ENCODE measurements at regions not wholly inside any gene's neighbourhood (a gene's known extent, or its start where the extent isn't known, plus 50 kb on each side); places are given as distances from the start of the nearest gene placed in this dataset.

DNA sequence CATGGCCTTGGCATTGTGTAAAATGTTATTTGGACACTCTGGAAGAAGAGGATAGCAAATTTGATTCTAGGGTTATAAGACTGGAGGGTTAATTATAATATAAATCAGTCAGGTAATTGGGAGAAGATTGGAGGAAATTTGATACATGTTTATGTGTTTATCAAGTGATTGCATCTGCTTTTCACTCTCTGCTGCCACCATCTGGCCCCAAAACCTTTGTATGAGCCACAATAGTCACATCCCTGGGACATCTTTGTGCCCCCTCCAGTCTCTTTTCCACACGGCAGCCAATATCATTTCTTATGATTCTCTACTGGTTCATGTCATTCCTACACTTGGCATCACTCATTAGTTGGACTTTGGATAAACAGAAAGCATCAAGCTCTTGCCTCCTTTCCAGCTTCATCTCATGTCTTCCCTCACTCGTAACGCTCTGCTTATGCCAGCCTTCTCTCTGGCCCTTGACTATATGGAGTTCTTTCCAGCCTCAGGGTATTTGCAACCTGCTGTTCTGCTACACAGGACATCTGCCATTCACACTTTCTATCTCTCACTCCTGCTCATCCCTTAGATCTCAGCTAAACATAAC is 602.3 kb upstream of the SUCLG2 start:
- intact Hi-C loops (cut with DNase I): no loop called here
- DNase-seq: no peak

DNA sequence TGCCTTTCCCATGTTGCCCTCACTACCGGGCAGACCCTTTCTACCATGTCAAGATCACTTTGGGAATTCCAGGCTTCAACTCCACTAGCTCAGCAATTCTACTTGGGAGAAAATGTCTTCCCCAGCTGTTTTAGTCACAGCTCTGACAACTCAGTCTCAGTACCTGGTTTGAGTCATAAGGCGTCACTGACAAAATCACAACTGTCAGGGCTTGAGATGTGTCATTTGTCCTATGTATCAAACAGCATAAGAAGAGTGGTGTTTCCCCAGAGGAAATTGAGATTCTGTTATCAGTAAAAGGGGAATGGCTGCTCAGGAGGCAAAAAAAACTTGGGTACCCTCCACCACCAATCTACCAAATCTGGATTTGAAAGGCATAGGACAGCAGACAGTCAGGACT is 594.9 kb upstream of the SUCLG2 start:
- Histone ChIP-seq H3K27me3 (no peaks in the 10 kb centered on the region), H3K36me3 (no peaks in the 10 kb centered on the region), H3K9me3 (no peaks in the 10 kb centered on the region), H3K27ac (no peak overlapping the region), H3K4me1 (no peaks in the 10 kb centered on the region), H3K4me3 (no peak overlapping the region)
- TF ChIP-seq, protein P1, sequence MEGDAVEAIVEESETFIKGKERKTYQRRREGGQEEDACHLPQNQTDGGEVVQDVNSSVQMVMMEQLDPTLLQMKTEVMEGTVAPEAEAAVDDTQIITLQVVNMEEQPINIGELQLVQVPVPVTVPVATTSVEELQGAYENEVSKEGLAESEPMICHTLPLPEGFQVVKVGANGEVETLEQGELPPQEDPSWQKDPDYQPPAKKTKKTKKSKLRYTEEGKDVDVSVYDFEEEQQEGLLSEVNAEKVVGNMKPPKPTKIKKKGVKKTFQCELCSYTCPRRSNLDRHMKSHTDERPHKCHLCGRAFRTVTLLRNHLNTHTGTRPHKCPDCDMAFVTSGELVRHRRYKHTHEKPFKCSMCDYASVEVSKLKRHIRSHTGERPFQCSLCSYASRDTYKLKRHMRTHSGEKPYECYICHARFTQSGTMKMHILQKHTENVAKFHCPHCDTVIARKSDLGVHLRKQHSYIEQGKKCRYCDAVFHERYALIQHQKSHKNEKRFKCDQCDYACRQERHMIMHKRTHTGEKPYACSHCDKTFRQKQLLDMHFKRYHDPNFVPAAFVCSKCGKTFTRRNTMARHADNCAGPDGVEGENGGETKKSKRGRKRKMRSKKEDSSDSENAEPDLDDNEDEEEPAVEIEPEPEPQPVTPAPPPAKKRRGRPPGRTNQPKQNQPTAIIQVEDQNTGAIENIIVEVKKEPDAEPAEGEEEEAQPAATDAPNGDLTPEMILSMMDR (IDR thresholded peaks at IDR 0.05): no peak
- no peak for TF ChIP-seq POLR2A (IDR thresholded peaks at IDR 0.05)
- intact Hi-C loops (cut with DNase I): no loop called here
- WGBS, 2 donors: 60 to 83% methylated on average over 1 to 2 of the region's 2 CpGs
- DNase-seq: no peak

More for the DNA sequence above, 602.3 kb upstream of the SUCLG2 start:
- WGBS, 2 donors: 57 to 62% methylated on average over 3 of the region's 3 CpGs
- H3K4me1 ChIP-seq: no peaks in the 10 kb centered on the region
- H3K27ac ChIP-seq: no peak overlapping the region
- TF ChIP-seq, protein P1 (IDR thresholded peaks at IDR 0.05): no peak
- TF ChIP-seq POLR2A (IDR thresholded peaks at IDR 0.05): no peak
- no peaks in the 10 kb centered on the region for H3K9me3 ChIP-seq
- H3K36me3 ChIP-seq: no peaks in the 10 kb centered on the region
- H3K4me3 ChIP-seq: no peak overlapping the region
- no peaks in the 10 kb centered on the region for H3K27me3 ChIP-seq

DNA sequence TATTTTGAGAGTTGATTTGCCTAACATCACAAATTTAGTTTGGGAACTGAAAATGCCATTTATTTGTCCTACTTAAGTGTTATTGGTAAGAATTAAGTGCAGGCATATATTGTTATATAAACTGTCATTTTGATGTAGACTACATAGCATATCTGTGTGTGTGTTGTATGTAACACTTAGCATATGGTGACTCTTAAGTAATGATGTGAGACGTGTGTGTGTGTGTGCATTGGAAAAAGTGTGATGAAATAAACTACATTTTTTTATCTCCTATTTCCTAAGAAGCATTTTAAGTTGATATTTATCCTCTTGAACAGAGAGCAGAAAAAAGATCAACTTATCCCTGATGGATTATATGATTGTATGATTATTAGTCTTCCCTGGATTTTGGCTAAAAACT is 588.2 kb upstream of the SUCLG2 start:
- WGBS, 2 donors: 43 to 44% methylated on average over 1 of the region's 1 CpG
- DNase-seq: no peak
- no peaks in the 10 kb centered on the region for H3K4me1 ChIP-seq
- H3K9me3 ChIP-seq: no peaks in the 10 kb centered on the region
- no peaks in the 10 kb centered on the region for H3K36me3 ChIP-seq
- no peak overlapping the region for H3K27ac ChIP-seq
- no peaks in the 10 kb centered on the region for H3K27me3 ChIP-seq
- intact Hi-C loops (cut with DNase I): no loop called here
- no peak overlapping the region for H3K4me3 ChIP-seq
- TF ChIP-seq, protein P1 (IDR thresholded peaks at IDR 0.05): no peak
- no peak for TF ChIP-seq POLR2A (IDR thresholded peaks at IDR 0.05)

DNA sequence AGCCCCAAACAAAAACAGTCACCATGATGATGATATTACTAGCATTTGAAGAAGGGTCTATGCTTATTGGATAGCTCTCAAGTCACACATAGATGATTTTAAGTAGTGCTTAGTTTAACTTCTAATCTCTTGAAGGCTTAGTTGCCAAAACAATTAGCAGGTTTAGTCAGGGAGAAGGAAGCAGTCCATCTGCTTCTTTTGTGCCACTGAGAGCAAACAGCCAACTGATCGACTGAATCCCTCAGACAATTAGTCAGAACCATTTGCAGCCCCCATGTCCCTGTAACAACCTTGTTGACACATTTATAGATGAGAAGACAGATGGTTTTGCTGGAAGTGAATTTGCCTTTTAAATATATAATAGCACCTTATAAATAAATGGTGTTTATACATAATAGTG is 585.1 kb upstream of the SUCLG2 start:
- TF ChIP-seq, protein P1 (IDR thresholded peaks at IDR 0.05): no peak
- no peak for TF ChIP-seq POLR2A (IDR thresholded peaks at IDR 0.05)
- Histone ChIP-seq H3K9me3 (no peaks in the 10 kb centered on the region), H3K4me1 (no peaks in the 10 kb centered on the region), H3K27me3 (no peaks in the 10 kb centered on the region), H3K27ac (no peak overlapping the region), H3K4me3 (no peak overlapping the region), H3K36me3 (no peaks in the 10 kb centered on the region)
- WGBS, 2 donors: 14 to 21% methylated on average over 1 of the region's 1 CpG
- intact Hi-C loops (cut with DNase I): no loop called here
- no peak for DNase-seq

DNA sequence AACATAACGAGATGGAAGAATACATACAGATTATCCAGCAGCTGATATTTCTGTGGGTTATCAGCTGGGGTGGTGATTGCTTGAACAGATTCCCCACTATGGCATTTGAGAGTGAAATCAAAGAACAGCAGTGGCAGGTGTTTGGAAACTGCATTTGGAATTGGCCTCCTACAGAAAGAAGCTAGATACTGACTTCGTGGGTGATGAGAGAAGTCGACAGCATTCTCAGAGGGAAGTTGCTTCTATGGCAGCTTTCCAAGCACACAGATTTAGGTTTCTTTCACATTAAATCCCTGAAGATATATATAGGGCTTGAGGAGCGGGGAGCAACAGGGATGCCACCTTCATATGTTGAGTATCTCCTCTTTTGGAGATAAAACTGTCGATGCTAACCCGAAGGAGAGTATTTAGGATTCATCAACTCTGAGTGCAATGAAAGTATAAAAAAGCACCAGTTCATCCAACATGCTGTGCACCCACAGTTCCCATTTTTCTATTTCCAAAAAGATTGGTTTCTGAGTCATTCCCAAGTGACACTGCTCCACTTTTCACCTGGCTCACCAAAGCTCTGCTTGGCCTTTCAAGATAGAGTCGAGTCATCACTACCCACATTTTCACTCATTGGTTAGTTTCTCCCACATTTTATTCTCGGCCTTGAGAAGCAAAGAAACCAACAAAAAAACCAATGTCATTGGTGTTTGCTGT is 579.8 kb upstream of the SUCLG2 start:
- Histone ChIP-seq H3K9me3 (peaks cover 0 to 6% (median 0%) of the 10 kb centered on the region in 3 donors), H3K36me3 (no peaks in the 10 kb centered on the region), H3K4me3 (no peak overlapping the region), H3K27me3 (no peaks in the 10 kb centered on the region), H3K4me1 (no peaks in the 10 kb centered on the region), H3K27ac (no peak overlapping the region)
- DNase-seq: no peak
- intact Hi-C loops (cut with DNase I): no loop called here
- 67 to 77% methylated on average over 8 of the region's 8 CpGs for WGBS, 2 donors
- TF ChIP-seq POLR2A (IDR thresholded peaks at IDR 0.05): no peak
- TF ChIP-seq, protein P1 (IDR thresholded peaks at IDR 0.05): no peak
